ENCODE measurements at regions not wholly inside any gene's neighbourhood (a gene's known extent, or its start where the extent isn't known, plus 50 kb on each side); places are given as distances from the start of the nearest gene placed in this dataset.
A peak's percentile ranks its signal among the peaks of the same experiment; 100 is the strongest.

DNA sequence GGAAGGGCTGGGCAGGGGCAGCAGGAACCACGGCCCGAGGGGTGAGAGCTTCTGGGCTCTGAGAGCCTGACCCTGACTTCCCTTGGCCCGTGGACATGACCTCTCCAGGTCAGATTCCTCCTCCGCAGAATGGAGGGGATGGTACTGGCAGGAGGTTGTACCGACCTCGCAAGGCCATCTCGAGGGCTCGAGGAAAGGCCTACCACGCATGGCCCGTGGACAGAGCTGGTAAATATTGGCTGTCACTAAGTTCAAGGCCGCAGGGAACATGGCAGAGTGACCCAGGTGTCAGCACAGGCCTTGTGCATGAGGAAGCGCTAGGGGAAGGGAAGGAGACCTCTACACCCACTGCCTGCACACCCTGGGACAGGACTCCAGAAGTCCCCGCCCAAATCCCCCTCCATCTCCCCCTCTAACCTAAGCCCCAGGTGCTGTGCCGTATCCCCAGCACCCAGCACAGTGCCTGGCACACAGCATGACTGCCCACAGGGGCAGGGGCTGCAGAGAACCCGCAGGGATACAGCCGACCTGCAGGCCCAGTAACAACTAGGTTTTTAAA, 54.9 kb upstream of the PPP2R5C start:
- no peak for DNase-seq (ENCODE audit: low spot score)

DNA sequence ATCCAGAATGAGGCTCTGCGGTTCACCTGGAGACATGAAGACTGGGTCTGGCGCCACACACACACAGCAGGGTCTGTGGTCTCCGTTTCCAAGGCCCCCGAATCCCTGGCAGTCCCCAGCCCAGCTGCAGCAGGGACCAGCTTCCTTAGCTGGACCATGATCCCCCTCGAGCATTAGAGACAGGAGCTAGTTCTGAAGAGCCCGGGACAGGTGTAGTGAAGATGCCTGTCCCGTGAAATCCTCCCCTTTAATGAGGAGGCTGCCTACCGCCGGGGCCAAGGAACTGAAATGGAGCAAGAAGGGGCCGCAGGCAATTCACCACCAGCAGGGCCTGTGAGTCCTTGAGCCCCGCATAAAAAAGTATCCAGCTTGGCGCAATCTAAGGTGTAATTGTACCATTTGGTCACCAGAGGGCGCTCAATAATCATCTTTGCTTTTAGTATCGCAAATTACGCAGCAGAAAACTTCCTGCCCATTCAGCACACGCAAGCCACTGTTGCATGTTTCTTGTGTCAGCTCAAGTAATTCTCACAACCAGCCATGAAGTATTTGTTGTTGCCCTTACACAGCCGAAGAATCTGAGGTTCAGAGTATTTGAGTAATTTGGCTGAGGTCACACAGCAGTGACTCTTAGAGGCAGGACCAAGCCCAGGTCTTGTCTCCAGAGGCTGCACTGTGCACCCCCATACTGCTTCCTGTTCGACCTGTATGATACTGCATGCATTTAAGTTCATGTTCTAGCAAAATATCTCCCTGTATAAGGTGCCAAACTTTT, 54.3 kb upstream of the PPP2R5C start:
- peak; percentile 70 for DNase-seq (ENCODE audit: low spot score)

DNA sequence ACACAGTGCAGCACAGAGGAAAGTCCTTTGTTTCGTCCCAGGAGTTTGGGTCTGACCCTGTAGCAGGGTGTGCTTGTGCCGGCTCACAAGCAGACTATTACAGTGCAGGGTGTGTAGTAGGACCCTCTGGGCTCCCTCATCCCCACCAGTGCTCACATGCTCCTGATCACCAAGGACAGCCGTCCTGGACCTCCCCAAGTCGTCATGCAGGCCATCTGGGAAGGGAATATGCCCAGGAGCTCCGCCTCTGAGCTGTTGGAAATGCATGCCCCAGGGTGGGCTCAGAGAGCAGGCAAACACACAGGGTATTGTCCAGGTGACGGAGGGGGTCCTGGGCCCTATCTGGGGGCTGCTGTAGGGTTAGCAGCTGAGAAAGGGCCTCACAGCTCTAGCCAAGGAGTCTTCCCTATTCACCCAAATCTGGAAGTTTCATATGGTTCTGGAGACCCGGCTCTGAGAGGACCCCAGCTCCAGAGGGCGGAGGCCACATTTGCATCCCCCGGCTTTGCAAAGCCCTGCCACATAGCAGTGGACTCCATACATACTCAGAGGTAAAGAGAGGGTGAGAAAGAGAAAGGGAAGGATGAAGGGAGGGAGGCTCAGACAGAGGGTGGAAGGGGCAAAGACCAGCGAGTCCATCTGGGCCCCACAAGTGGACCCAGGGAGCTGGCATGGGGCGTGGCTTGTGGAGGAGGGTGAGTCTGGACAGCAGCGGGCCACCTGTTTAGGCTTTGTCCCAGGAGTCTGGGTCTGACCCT, 53.5 kb upstream of the PPP2R5C start:
- no peak for DNase-seq (ENCODE audit: low spot score)

DNA sequence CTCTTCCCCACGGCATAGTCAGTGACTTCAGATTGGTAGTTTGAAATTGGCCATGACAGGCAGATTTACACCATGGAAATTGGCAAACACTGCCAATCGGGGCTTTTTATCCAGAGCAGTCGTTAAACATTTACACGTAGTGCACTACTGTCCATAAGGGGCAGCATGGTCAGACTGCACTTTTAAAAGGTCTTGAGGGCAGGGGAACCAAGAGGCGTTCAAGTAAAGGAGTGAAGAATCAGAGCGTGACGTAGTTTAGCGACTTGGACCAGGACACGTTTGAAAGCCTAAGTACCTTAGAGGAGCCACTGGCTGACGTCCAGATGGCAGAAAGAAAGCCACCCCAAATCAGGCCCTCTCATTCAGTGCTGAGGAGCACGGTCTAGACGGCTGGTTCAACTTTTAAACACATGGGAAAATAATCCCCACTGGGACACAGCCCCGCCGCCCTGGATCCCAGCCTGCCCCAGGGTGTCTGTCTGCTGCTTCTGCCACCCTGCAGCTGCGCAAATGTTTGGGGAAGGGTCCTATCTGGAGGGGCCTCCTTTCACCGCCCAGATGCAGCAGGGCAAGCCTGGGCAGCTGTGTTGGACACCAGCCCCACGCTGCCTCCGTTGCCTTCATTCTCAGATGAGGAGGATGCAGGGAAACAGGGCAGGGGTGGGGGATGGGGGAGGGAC, 52.5 kb upstream of the PPP2R5C start:
- no peak for DNase-seq (ENCODE audit: low spot score)

GRCh38 chr14:101709533-101709881, 52.0 kb upstream of the PPP2R5C start:
- DNase-seq (ENCODE audit: low spot score), result no peak

DNA sequence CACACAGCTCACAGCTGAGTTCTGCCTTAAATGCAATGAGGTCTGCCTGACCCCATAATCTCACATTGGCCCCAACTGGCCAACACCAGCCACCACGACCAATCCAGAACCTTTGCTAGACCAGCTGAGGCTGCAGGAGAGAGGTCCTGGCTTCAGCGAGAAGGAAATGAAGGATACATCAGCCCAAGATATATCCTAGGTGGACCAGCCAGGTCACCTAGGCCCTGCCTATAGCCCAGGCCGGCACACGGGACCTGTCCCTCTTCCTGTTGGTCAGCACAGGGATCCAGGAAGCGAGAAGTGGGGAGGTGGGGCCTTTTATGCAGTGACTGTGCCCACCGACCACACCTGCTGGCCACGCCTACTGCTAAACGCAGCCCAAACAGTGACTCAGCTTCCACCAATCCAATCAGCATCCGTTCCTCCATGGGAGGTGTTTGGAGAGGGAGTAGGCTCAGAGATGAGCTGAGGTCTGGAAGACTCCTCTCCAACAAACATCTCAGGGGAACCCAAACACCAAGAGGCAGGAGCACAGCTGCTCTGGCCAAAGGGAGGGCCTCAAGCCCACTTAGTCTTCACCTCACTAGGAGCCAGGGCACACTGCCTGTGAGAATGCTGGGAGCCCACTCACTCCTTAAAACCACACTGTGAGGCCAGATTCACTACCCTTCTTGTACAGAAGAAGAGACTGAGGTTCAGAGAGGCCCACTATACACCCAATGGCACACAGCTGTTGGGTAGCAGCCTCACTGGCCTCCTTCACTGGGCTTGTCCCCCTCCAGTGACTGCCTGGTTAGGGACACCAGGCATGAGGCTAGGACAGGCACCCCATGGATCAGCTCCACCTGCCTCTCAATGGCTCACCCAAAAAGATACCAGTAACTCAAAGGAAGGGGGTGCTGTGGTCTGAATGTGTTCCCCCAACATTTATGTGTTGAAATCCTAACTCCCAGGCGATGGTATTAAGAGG, 51.3 kb upstream of the PPP2R5C start:
- DNase-seq (ENCODE audit: low spot score), result no peak

DNA sequence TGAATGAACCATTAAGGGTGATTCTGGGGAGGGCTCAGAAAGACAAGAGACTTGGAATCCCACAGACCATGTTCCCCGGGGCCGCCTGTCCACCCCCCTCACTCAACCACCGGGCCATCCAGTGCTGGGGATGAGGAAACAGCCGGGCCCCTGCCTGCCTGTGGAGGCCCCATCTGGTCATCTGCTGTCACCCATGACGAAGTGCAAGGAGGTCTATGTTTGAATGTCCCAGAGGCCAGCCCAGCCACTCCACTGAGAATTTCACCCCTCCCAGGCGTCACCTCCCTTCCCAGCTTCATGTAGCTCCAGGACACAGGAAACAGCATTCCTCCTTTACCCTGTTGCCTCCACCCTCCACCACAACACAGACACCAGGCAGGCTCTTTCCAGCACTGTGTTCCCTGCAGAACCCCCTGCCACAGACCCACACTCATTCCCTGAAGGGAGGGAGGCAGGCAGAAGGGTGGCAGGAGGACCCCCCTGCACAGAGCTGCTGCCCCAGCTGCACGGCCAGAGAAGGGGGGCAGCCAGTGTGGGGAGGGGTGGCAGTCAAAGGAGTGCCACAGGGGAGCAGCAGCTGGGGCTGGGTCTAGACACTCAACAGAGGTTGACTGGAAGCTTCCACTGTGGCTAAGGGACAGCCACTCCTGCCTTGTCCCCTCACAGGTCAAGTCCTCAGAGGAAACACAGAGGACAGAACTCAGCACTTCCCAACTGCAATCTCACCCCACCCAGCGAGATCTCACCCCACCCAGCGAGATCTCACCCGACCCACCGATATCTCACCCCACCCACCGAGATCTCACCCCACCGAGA, 50.3 kb upstream of the PPP2R5C start:
- DNase-seq (ENCODE audit: low spot score), result no peak

Measured in AG08395 (cell line).